Heart left ventricle (tissue), 13 donors: ENCODE measurements at regions not wholly inside any gene's neighbourhood (a gene's known extent, or its start where the extent isn't known, plus 50 kb on each side); places are given as distances from the start of the nearest gene placed in this dataset.

Source experiments
- POLR2A ChIP-seq, 2 donors: fragments of 450-650 bp; IDR thresholded peaks; one replicate each; pipeline ENCODE4 v1.6.1; 2017; ENCODE audit warnings: antibody characterized with exemption in 2 of 2, mild to moderate bottlenecking in 2 of 2, moderate library complexity in 2 of 2
- TF ChIP-seq, protein P1 (sequence below), 12 donors: fragments of 200-600 bp; sonication (generic) in 4 of 12; IDR thresholded peaks; one replicate each; pipeline versions ENCODE4 v1.5.0 to v1.8.0; 2018 to 2022; ENCODE audit warnings: antibody characterized with exemption in 12 of 12, mild to moderate bottlenecking in 5 of 12
- donor health status: ischemic (EF 13 %, LVEDD 7.1; RV severe dilation, severe dysfunction).
- donor health status: DM: no; HTN: yes; CAD: no.
- donor health status: DM: no; HTN: no; CAD: no.
- donor health status: ischemic (EF 25% LVEDD 6.9; RV normal size, moderate dysfunction).
- donor health status: ischemic (EF 25% LVEDD 5.7; RV mildly dilated, moderate dysfunction).
- donor health status: ischemic (EF 35%, LVEDD 5.7; RV mildly dilated, moderate dysfunction).
- donor health status: nonischemic (EF 11% LVEDD 7.7; RV severe dilation, severe dysfunction).
- donor health status: DM: yes; HTN: yes; CAD: no.
- donor health status: PGD.
- donor health status: ischemic (EF 29% LVEDD 5.4; RV normal size, mild dysfunction).
- donor health status: nonischemic (EF 23%, LVEDD 6.1; RV moderate dilation, normal function).

DNA sequence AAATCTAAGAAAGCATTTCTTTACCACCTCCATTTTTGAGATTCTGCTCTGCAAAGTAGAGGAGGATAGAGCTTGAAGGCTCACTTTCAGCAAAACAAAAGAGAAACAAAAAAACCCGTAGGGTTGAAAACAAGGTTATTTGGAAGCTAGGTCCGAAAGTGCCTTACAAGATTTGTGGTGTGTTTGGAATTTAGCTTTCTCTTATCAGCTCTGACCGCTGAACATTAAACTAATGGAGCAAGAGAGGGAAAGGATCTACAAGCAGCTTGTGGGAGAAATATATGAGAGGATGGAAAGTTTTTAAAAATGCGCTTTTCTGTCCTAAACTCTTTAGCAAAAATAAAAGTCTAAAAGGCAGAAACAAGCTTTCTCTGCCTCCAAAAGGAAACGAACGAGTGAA, 545.5 kb downstream of the NTRK3 start:
- no peak for TF ChIP-seq POLR2A (IDR thresholded peaks at IDR 0.05)
- TF ChIP-seq, protein P1, sequence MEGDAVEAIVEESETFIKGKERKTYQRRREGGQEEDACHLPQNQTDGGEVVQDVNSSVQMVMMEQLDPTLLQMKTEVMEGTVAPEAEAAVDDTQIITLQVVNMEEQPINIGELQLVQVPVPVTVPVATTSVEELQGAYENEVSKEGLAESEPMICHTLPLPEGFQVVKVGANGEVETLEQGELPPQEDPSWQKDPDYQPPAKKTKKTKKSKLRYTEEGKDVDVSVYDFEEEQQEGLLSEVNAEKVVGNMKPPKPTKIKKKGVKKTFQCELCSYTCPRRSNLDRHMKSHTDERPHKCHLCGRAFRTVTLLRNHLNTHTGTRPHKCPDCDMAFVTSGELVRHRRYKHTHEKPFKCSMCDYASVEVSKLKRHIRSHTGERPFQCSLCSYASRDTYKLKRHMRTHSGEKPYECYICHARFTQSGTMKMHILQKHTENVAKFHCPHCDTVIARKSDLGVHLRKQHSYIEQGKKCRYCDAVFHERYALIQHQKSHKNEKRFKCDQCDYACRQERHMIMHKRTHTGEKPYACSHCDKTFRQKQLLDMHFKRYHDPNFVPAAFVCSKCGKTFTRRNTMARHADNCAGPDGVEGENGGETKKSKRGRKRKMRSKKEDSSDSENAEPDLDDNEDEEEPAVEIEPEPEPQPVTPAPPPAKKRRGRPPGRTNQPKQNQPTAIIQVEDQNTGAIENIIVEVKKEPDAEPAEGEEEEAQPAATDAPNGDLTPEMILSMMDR (IDR thresholded peaks at IDR 0.05): no peak
